NOMO-1 (cell line): ENCODE measurements at regions not wholly inside any gene's neighbourhood (a gene's known extent, or its start where the extent isn't known, plus 50 kb on each side); places are given as distances from the start of the nearest gene placed in this dataset.

Experiments used
- DNase-seq, 2 experiments: peaks; one replicate each; lab custom pipeline; 2025; ENCODE audit not compliant: unreplicated experiment in 2 of 2; lab: John Stamatoyannopoulos, UW

DNA sequence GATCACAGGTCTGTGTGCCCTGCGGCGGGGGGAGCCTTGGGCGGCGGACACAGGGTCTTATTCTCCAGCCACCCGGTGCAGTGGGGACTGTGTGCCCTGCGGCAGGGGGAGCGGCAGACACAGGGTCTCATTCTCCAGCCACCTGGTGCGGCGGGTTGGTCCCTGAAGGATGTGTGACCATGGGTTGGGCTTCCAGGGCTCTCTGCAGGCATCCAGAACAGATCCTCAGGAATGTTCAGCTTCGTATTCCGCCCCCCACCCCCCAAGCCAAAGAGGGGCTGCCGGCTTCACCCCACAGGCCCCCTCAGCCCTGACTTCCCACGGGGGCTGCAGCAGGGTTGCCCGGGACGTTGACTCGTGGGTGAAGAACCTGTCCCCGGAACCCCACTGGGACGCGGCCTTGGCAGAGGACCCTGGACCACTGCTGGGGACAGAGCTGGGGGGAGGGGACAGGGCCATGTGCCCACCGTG lies 154.5 kb upstream of the PPP2R2D start:
- DNase-seq: no peak

DNA sequence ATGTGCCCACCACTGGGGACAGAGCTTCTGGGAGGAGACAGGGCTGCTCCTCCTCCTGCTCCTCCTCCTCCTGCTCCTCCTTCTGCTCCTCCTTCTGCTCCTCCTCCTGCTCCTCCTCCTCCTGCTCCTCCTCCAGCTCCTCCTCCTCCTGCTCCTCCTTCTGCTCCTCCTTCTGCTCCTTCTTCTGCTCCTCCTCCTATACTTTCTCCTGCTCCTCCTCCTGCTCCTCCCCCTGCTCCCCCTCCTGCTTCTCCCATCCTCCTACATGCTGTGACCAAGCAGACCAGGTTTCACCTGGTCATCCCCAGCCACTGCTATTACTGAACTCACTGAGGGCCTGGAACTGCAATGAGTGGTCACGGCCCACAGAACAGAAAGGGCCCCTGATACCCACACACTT lies 154.0 kb upstream of the PPP2R2D start:
- DNase-seq: no peak

DNA sequence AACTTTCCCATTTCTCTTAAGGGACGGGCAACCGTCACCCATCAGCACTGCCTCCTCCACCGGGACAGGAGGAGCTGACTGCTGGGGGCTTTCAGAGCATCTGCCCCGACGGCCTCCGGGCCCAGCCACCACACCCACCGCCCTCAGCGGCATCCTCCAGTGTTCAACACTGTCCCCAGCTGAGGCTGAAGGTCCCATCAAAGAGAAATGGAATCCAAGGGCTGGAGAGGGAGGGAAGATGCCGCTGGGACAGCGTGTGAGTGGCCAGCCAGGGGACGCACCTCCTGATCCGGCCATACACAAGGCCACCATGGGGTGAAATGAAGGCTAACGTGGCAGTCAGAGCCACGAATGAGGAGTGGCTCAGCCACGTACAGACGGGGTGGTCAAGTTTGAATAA lies 153.6 kb upstream of the PPP2R2D start:
- DNase-seq: no peak

GRCh38 chr10:131747791-131748190 lies 153.0 kb upstream of the PPP2R2D start:
- no peak for DNase-seq

GRCh38 chr10:131748191-131748590 lies 152.6 kb upstream of the PPP2R2D start:
- no peak for DNase-seq

- DNase-seq: no peak
These were observed 151.7 kb upstream of the PPP2R2D start for GRCh38 chr10:131748831-131749766.

DNA sequence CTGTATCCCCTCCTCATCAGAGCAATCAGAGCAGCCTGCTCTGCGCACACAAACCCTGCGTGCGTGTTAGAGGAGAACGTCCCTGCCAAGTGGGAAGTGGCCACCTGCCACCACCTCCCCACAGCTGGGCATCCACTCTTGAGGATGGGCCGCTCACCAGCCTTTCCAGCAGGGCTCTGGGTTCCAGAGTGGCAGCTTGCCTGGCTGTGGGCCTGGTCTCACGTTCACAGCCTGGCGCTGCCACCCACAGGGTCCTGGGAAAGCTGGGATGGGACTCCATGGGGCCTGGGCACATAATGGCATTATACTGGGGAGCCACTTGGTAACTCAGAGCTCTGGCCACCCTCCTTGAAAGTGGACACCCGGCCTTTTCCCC lies 151.1 kb upstream of the PPP2R2D start:
- DNase-seq: no peak

DNA sequence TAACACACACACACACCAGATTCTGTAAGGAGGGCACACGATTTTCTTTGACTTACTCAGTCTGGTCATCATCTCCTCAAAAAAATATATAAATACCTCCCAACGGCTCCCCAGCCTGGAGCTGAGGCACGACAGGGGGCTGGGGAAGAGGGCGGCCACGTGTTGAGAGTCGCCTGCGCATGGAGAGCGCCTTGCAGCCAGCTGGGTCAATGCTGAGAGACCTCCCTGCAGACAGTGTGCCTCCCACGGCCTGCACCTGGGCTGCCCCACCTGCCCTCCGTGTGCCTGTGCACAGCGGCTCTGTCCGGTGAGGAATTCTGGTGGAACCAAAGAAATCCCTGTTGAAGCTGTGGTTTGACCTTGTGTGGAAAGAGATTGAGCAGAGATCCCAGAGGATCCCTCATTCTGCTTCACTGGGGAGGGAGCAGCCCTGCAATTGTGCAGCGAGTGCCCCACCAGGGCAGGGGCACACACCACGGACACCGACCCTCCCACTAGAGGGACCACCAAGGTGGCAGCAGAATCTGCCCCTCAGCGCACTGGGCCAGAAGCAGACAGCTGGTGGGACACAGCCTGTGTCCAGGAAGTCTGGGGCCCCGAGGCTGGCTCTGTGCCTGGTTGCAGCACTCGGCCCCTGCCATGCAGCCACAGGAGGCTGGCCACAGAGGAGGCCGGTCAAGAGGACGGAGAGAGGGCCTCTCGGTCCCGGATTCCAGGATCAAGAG lies 150.5 kb upstream of the PPP2R2D start:
- DNase-seq: no peak

DNA sequence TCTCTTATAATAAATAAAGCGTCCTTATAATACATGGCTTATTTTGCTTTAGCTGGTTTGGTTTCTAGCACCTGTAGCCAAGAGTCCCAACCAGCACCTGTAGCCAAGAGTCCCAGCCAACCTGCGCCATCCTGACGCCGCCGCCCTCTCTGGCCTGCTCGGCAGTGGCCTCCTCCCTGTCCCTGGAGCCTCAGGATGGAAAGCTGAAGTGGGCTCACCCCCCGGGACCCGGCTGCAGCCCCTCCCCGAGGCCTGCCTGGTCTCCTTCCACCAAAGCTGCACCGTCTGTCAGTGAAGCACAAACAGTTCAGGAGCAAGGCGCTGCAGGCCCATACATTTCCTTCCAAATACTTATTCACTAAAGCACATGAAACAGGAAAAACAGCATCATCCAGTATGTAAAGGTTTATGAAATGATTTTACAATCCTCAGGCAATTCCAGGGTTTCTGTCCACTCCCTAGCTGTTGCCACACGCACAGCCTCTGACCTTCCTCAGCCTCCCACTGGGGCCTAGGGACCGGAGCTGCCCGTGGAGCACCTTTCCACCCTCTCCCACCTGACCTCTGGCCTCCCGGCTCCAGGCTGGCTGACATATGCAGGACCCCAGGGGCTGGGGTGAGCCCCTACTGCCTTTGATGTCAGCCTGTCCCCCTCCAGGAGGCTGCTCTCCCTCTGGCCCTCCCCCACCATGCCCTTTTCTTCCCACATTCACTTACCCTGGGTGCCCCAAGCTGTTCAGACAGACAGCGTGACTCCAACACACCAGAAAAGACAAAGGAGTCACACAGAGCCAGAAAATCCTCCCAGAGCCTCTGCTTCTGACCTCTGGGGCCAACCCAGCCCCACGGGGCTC lies 149.6 kb upstream of the PPP2R2D start:
- DNase-seq: no peak

DNA sequence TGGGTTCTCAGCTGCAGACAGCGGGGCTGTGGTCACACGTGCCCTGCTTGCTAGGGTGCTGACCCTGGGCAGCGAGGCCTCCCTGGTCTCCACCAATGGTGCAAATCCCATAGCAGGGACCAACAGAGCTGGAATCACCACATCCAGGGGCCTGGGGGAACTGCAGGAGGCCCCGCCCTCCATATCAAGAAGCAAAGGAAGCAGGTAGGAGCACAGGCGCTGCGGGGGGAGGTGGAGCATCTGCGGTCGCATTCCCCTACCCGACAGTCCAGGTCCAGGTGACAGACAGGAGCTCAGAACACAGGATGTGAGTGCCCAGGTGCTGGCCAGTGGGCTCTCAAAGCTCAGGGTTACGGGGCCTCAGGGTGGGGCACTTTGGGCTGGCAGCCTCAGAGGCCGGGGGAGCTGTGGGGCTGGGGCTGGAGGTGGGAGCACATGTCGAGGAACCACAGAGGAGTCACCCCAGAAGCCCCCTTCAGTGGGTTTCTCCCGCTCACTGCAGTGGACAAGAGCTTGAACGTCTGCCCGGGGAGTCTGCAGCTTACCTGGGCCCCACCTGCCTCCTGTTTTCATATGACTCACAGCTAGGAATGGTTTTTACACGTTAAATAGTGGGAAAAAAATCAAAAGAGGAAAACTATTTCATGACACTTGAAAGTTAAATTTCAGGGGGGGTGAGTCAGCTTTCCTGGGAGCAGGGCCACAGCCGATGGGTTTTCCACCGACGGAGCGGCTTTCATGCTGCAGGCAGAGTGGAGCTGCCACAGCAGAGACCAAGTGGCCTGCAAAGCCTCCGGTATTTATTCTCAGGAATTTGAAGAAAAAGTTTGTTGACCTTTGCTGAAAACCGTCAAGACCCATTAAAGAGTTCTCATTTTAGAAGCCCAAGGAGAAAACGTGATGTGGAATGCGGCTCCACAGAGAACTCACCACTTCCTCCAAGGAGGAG lies 148.7 kb upstream of the PPP2R2D start:
- no peak for DNase-seq

DNA sequence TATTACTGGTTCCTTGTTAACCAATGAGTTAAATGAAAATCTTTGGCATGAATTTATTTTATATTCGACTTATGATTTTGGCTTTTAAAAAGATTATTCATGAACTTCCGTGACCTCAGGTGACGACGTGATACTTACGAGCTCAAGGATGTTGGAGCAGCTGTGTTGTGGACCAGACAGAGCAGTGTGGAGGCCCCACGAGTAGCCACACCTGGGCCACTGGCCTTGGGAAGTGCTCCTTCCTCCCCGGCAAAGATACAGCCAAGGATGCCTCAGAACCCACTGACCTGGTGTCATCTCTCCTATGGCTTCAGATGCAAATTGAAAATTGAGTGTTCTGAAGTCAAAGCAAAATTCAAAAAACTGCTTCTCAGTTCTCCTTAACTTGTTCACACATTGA lies 147.5 kb upstream of the PPP2R2D start:
- DNase-seq: no peak

DNA sequence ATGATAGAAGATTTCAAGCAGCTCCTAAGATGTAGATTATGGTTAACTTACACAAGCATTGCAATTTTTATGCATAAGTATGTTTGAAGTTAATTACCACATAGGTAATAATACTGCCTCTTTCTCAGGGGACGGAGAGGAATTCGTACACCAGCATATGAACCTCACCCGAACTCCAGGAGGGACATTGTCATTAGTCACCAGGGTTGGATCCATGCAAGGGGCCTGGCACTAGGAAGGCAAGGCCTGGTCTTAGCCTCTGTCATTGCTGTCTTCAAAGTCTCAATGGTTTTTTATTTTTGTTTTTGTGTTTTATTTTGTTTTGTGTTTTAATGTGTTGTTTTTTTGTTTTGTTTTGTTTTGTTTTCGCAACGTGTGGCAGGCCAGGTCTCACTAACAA lies 145.6 kb upstream of the PPP2R2D start:
- DNase-seq: no peak

DNA sequence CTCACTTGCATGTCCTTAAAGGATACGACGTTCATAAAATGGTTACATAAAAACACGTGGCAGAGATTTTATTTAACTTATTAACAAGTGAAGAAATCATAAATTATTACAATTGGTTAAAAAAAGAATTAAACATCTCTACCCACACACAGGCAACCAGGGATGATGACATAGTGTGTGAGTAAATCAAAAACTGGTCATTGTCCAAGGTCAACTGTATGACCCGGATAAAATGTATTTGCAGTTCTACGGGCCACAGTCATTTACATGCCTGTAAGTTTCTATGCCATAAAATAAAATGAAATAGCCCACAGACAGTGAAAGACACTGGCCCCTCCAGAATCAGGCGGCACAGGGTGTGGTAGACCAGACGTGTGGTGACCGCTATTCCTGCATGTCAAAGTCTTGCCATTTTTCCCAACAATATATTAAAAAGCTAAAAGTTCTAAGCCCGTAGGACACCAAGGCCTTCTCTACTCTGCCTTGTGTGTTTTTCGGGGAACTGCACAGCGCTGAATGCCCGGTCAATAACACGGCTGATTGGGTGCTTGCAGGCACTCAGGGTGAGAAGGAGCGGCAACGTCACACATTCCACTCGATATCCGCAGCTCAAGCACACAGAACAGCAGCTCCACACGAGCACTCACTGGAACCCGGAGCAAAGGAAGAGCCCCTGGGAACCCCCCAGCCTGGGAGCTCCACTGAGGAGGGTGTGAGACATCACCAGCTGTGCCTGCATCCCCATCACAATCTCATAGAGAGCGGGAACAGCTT lies 143.3 kb upstream of the PPP2R2D start:
- DNase-seq: no peak

DNA sequence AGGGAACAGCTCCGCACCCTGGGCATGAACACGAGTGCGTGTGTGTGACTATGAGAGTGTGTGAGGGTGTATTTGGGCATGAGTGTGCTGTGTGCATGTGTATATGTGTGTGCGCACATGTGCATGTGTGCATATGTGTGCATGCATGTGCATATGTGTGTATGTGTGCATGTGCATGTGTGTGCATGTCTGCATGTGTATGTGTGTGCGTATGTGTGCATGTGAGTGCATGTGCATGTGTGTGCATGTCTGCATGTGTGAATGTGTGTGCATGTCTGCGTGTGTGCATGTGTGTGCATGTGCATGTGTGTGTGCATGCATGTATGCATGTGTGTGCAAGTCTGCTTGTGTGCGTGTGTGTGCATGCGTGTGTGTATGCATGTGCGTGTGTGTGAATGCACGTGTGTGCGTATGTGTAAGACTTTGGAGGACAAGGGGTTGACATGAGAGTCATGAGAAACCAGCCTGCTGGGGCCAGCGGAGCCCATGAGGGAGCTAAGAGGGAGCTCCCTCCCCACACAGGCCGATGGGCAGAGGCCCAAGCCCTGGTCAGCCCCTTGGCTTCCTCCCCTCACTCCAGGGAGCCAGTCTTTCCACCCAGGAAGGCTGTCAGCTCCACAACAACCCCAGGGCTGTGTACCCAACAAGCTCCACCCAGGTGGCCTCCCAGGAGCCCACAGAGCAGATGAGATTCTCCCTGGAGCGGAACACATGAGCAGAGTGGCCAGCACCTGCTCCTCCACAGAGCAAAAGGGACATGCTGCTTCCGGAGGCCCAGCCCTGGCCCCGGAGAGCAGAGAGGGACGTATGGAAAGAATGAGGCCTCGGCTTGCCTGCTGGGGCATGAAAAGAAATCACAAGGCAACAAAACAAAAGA lies 142.5 kb upstream of the PPP2R2D start:
- DNase-seq: no peak

DNA sequence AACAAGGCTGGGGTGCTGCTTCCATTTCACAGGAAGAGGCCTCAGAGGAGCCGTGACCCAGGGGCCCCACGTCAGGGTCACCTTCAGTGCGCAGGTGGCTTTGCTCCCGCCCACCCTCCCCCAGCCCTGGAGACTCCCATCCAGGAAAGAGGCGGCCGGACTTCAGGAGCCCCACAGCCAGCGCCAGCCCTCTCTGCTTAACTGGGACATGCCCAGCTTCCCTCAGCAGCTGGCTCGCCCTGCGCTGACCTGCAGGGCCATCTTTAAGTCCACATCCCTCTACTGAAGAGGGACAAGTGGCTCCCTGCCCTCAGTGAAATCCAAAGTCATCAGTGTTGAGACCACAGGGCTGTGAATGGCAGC lies 141.9 kb upstream of the PPP2R2D start:
- no peak for DNase-seq

DNA sequence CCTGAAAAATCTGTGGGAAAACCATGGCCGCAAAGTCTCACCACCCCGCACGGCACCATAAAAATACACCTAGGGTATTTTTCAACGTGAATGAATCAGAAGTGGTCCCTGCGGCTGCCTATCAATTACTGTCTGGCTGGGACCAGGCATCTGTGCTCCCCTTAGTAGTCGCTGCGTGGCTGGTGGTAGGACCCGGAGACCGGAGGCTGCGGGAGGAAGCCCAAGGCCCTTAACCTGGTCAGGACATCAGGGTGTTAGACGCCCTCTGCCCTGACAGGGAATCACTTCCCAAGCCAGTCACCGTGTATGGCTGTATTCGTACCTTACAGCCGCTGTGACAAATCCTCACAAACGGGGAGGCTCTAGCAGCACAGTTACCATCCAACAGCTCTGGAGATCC lies 141.5 kb upstream of the PPP2R2D start:
- DNase-seq: no peak

- no peak for DNase-seq
These were observed 140.2 kb upstream of the PPP2R2D start for GRCh38 chr10:131760416-131761166.
